Activated CD4-positive, alpha-beta T cell treated with anti-CD3 and anti-CD28 coated beads, Interleukin-2, amount 50 U/mL, for 24 hours (primary cell): ENCODE measurements at regions not wholly inside any gene's neighbourhood (a gene's known extent, or its start where the extent isn't known, plus 50 kb on each side); places are given as distances from the start of the nearest gene placed in this dataset.

Experiments
- DNase-seq, 2 donors: peaks; one replicate each; pipeline ENCODE4 v3.0.0-alpha.2; 2020; ENCODE audit warnings: low read depth in 1 of 2, low spot score in 1 of 2

DNA sequence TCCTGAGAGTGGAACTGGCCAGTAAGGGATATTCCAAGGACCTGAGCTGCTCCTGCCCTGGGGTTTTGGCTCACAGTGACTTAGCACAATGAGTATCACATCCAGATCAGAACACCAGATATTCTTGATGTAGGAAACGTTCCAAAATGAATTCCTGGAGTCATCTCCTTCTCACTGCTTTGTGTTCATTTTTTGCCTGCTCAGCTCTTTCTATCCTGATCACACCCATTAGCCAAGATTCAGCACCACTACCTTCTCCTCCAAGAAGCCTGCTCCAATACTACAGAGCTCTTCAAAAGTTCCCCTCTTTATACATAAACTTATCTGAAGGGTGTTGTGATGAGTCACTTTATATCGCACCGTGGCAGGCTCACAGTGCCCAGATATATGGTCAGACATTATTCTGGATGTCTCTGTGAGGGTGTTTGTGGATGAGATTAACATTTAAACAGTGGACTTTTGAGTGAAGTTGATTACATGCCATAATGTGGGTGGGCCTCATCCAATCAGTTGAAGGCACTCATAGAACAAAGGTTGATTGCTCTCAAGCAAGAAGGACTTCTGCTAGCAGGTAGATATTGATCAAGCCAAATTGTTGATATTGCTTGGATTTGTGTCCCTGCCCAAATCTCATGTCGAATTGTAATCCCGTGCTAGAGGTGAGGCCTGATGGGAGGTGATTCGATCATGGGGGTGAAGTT is 1155.2 kb upstream of the AUTS2 start:
- DNase-seq = no peak

GRCh38 chr7:68444042-68444441 is 1154.2 kb upstream of the AUTS2 start:
- DNase-seq = no peak

GRCh38 chr7:68444956-68445355 is 1153.3 kb upstream of the AUTS2 start:
- no peak for DNase-seq

GRCh38 chr7:68446183-68446582 is 1152.1 kb upstream of the AUTS2 start:
- DNase-seq = no peak

GRCh38 chr7:68449099-68449498 is 1149.2 kb upstream of the AUTS2 start:
- no peak for DNase-seq

DNA sequence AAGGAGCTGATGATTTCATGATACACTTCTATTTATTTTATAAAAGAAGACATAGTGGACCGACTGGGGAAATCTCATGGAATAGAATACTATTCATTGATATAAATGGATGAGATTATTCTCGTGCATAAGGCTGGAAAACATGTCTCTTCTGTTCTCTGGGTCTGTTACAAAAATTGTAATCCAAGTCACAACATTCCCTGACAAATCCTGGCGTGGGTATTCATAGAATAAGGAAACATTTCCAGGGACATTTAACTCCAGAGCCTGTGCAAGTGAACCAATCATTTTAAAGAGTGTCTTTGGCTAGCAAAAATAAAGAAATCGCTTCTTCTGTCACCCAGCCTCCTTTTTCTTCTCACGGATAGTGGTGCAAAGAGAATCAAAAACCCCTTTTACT is 1148.5 kb upstream of the AUTS2 start:
- no peak for DNase-seq

DNA sequence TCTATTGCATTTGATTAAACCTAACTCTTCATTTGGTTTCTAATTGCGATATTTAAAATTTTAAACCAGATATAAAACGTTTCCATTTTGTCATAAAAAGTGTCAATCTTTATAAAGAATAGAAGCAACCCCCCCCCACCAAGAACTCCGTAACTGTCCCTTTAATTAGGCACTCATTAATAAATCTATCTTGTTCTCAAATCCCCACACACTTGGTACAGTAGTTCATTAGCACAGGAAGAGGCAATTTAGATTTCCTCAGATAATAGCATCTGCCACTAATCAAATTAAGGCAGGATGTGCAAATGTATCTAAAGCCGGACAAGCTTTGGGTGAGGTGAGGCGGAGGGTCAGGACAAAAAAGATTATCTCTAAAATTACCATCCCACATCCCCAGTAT is 1143.3 kb upstream of the AUTS2 start:
- no peak for DNase-seq

- DNase-seq = no peak
Measured at GRCh38 chr7:68456469-68456868, 1141.8 kb upstream of the AUTS2 start.

DNA sequence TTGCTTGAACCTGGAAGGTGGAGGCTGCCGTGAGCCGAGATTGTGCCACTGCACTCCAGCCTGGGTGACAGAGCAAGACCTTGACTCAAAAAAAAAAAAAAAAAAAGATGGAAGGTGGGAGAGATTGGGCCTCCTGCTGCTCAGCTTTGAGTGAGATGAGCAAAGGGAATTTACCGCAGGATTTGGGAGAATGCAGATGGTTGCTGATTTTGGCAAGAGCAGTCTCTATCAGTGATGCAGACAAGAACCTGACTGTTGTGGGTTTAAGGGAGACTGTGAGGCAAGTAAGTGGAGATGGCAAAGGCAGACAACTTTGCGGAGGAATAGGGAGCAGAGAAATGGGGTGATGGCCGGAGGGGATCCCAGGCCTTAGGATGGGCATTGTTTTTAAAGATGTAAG is 1140.8 kb upstream of the AUTS2 start:
- DNase-seq = no peak

GRCh38 chr7:68458010-68458908 is 1140.0 kb upstream of the AUTS2 start:
- DNase-seq = no peak

GRCh38 chr7:68461430-68461829 is 1136.8 kb upstream of the AUTS2 start:
- no peak for DNase-seq

DNA sequence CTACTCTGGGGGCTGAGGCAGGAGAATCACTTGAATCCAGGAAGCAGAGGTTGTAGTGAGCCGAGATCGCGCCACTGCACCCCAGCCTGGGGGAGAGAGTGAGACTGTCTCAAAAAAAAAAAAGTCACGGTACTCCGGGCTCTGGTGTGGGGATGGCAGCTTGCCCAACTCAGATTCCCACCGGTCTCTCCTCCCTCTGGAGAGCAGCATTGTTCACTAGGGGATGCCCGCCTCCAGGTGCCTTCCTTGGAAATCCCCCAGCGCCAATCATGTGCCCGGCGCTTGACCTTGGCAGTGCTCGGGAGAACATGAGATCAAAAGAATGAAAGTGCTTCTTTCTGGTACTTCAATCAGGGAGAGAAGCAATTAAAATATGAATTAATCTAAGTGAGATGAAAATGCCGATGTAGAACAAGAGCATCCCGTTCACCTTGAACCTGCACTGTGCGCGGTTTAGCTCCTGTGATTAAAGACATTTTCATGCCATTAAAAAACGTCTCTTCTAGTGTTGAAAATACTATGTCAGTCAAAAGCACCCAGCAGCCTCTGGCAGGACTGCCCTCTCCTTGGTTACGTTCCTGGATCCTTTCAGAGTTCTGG is 1127.3 kb upstream of the AUTS2 start:
- DNase-seq = no peak

DNA sequence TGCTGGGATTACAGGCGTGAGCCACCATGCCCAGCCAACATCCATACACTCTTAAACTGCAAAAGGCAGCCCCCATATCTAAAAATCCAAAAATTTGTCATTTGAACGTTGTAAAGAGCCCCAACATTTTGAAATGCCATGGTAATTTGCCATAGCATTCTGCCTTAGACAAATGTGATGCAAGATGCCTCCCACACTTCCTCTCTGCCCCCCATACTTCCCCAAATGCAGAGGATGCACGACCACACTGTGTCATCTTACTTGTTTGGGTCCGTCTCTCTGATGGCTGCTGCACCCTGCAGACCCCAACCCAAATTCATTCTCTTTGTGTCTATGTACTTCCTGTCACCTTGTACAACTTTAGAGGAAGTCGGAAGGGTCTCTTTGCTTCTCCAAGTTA is 1125.6 kb upstream of the AUTS2 start:
- DNase-seq = no peak

DNA sequence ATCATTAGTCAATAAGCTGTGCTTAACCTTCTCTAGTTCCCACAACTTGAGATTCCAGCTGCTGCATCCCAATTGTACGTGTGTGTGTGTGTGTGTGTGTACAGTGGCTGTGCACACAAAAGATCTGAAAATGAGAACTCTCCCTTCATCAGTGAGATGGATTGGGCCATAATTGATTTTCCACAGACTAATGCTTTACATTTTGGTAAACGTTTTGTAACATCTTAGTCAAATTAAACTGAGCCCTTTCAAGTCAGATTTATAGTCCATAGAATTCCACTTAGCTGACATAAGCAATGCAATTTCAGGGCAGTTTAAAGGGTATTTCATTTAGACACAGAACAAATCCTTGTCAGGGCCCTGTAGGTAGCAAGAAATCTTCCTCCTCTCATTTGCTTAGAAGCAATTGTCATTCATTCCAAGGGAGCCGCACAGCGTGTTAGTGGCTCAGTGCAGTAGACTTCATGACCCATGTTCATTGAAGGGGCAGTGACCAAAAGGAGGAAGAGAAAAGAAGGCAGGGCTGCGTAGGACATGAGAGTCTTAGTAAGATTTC is 1123.5 kb upstream of the AUTS2 start:
- DNase-seq = no peak

DNA sequence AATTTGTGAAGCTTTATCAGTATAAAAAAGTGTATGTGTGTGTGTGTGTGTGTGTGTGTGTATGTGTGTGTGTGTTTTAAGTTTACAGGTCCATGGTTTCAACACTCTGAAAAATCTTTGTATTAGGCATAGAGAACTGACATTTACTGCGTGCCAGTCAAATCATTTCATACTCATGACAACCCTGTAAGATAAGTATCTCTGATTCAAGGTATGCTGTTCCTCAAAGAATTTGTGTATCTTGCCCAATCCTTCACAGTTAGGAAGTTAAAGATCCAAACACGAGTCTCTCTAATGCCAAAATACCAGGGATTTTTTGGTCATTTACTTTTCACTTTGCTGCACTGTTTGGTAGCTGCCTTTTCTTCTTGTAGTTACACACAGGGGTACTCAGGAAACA is 1121.3 kb upstream of the AUTS2 start:
- DNase-seq = no peak

- no peak for DNase-seq
Measured at GRCh38 chr7:68478326-68478725, 1119.9 kb upstream of the AUTS2 start.

DNA sequence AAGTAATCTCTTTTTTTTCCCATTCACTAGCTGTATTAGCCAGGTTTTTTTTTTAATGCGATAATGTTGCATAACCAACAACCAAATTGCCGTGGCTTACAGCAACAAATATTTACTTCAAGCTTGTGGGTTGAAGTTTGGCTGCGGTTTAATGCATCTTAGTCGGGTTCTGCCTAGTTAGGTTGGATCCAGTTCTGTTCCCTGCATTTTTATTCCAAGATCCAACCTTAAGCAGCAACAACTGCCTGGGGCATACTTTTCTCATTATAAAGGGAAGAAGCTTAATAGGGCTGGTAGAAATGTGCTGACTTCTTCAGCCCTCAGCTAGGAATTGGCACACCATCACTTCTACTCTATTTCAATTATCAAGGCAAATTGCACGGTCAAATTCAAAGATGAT is 1115.5 kb upstream of the AUTS2 start:
- no peak for DNase-seq

- DNase-seq = no peak
Measured at GRCh38 chr7:68484731-68485130, 1113.5 kb upstream of the AUTS2 start.

- no peak for DNase-seq
Measured at GRCh38 chr7:68485253-68485917, 1112.9 kb upstream of the AUTS2 start.

DNA sequence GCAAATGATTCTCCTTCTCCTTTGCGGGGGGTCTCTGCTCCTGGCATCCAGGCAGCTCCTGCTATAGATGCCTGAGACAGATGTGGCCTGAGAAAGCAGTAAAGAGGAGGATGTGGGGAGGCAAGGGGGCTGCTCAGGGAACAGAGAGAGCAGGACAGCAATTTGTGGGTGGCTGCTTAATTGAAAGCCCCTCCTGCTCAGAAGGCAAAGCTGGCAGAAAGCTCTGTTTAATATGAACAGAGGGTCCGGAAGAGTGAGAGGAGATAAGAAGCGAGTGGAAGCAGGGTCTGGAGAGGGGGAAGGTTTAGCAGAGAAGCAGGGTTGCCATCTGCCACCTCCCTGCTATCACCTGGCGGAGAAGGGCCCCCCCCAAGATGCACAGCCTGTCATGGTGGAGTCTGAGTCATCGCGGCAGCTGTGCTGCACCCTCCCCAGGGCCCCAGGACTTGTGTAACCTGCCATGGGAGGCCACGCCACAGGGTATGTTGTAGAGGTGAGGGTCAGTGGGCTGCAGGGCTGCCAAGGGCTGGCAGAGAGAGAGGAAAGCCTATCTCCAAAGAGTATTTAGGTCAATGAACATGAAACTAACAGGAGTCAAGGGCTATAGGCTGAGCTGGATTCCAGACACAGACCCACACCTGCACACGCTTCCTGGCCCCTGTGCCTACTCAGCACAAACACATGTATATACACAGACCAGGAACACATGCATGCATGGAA is 1109.8 kb upstream of the AUTS2 start:
- no peak for DNase-seq
